ENCODE measurements at regions not wholly inside any gene's neighbourhood (a gene's known extent, or its start where the extent isn't known, plus 50 kb on each side); places are given as distances from the start of the nearest gene placed in this dataset.
"Not testable (repeated sequence)": the region's sequence is repeated elsewhere in the genome, so short reads cannot be mapped to it uniquely, and the experiment has no call there.

- H3K36me3 ChIP-seq (ENCODE audit: insufficient read depth, low read length); H3K79me2 ChIP-seq (replicated peaks; ENCODE audit: insufficient read depth, low read length); H4K20me1 ChIP-seq (ENCODE audit: insufficient read depth); H3K27ac ChIP-seq (ENCODE audit: low read length); H3K4me2 ChIP-seq (ENCODE audit: low read length); H3K4me3 ChIP-seq (ENCODE audit: low read length); H3K9me2 ChIP-seq (ENCODE audit: insufficient read depth, low read length); H3K27me3 ChIP-seq (ENCODE audit: insufficient read depth, low read depth, low read length); H3K9me3 ChIP-seq (ENCODE audit: low read length); H2AFZ ChIP-seq (ENCODE audit: low read depth, low read length); H3F3A ChIP-seq (ENCODE audit: insufficient read depth, low read length, poor library complexity, severe bottlenecking); H3K9ac ChIP-seq (ENCODE audit: low read length): not testable (repeated sequence)
Observed at GRCh38 chr1:121068738-121069499, 115.2 kb downstream of the FAM72B start.

- H3K79me2 ChIP-seq (replicated peaks; ENCODE audit: insufficient read depth, low read length); H3F3A ChIP-seq (ENCODE audit: insufficient read depth, low read length, poor library complexity, severe bottlenecking); H3K9ac ChIP-seq (ENCODE audit: low read length); H3K36me3 ChIP-seq (ENCODE audit: insufficient read depth, low read length); H3K9me3 ChIP-seq (ENCODE audit: low read length); H2AFZ ChIP-seq (ENCODE audit: low read depth, low read length); H3K27ac ChIP-seq (ENCODE audit: low read length); H3K4me3 ChIP-seq (ENCODE audit: low read length); H3K27me3 ChIP-seq (ENCODE audit: insufficient read depth, low read depth, low read length); H3K9me2 ChIP-seq (ENCODE audit: insufficient read depth, low read length); H3K4me2 ChIP-seq (ENCODE audit: low read length); H4K20me1 ChIP-seq (ENCODE audit: insufficient read depth): not testable (repeated sequence)
Observed at GRCh38 chr1:121073852-121074251, 110.3 kb downstream of the FAM72B start.

- H4K20me1 ChIP-seq (ENCODE audit: insufficient read depth); H3K9me2 ChIP-seq (ENCODE audit: insufficient read depth, low read length); H3F3A ChIP-seq (ENCODE audit: insufficient read depth, low read length, poor library complexity, severe bottlenecking); H3K27me3 ChIP-seq (ENCODE audit: insufficient read depth, low read depth, low read length); H3K79me2 ChIP-seq (replicated peaks; ENCODE audit: insufficient read depth, low read length); H3K27ac ChIP-seq (ENCODE audit: low read length); H3K4me3 ChIP-seq (ENCODE audit: low read length); H3K4me2 ChIP-seq (ENCODE audit: low read length); H3K9me3 ChIP-seq (ENCODE audit: low read length); H2AFZ ChIP-seq (ENCODE audit: low read depth, low read length); H3K36me3 ChIP-seq (ENCODE audit: insufficient read depth, low read length); H3K9ac ChIP-seq (ENCODE audit: low read length): not testable (repeated sequence)
Observed at GRCh38 chr1:121075254-121075805, 108.8 kb downstream of the FAM72B start.

- not testable (repeated sequence) for H3K9me2 ChIP-seq (ENCODE audit: insufficient read depth, low read length); H3F3A ChIP-seq (ENCODE audit: insufficient read depth, low read length, poor library complexity, severe bottlenecking); H3K36me3 ChIP-seq (ENCODE audit: insufficient read depth, low read length); H4K20me1 ChIP-seq (ENCODE audit: insufficient read depth); H3K27me3 ChIP-seq (ENCODE audit: insufficient read depth, low read depth, low read length); H3K4me2 ChIP-seq (ENCODE audit: low read length); H2AFZ ChIP-seq (ENCODE audit: low read depth, low read length); H3K9me3 ChIP-seq (ENCODE audit: low read length); H3K4me3 ChIP-seq (ENCODE audit: low read length); H3K9ac ChIP-seq (ENCODE audit: low read length); H3K79me2 ChIP-seq (replicated peaks; ENCODE audit: insufficient read depth, low read length); H3K27ac ChIP-seq (ENCODE audit: low read length)
Observed at GRCh38 chr1:121076674-121077073, 107.5 kb downstream of the FAM72B start.

GRCh38 chr1:121079655-121080054 lies 104.5 kb downstream of the FAM72B start:
- not testable (repeated sequence) for H3K79me2 ChIP-seq (replicated peaks; ENCODE audit: insufficient read depth, low read length); H3K4me2 ChIP-seq (ENCODE audit: low read length); H3K27ac ChIP-seq (ENCODE audit: low read length); H4K20me1 ChIP-seq (ENCODE audit: insufficient read depth); H3K9me2 ChIP-seq (ENCODE audit: insufficient read depth, low read length); H3K9ac ChIP-seq (ENCODE audit: low read length); H3K9me3 ChIP-seq (ENCODE audit: low read length); H3K27me3 ChIP-seq (ENCODE audit: insufficient read depth, low read depth, low read length); H3K36me3 ChIP-seq (ENCODE audit: insufficient read depth, low read length); H3F3A ChIP-seq (ENCODE audit: insufficient read depth, low read length, poor library complexity, severe bottlenecking); H3K4me3 ChIP-seq (ENCODE audit: low read length); H2AFZ ChIP-seq (ENCODE audit: low read depth, low read length)

GRCh38 chr1:121080197-121080903 lies 103.8 kb downstream of the FAM72B start:
- not testable (repeated sequence) for H3K27ac ChIP-seq (ENCODE audit: low read length); H3K9me3 ChIP-seq (ENCODE audit: low read length); H3K36me3 ChIP-seq (ENCODE audit: insufficient read depth, low read length); H3K27me3 ChIP-seq (ENCODE audit: insufficient read depth, low read depth, low read length); H3K9ac ChIP-seq (ENCODE audit: low read length); H3F3A ChIP-seq (ENCODE audit: insufficient read depth, low read length, poor library complexity, severe bottlenecking); H3K79me2 ChIP-seq (replicated peaks; ENCODE audit: insufficient read depth, low read length); H3K4me3 ChIP-seq (ENCODE audit: low read length); H4K20me1 ChIP-seq (ENCODE audit: insufficient read depth); H2AFZ ChIP-seq (ENCODE audit: low read depth, low read length); H3K9me2 ChIP-seq (ENCODE audit: insufficient read depth, low read length); H3K4me2 ChIP-seq (ENCODE audit: low read length)

GRCh38 chr1:121080904-121081264 lies 103.3 kb downstream of the FAM72B start:
- H3K9me2 ChIP-seq (ENCODE audit: insufficient read depth, low read length); H2AFZ ChIP-seq (ENCODE audit: low read depth, low read length); H3K27ac ChIP-seq (ENCODE audit: low read length); H3K4me2 ChIP-seq (ENCODE audit: low read length); H4K20me1 ChIP-seq (ENCODE audit: insufficient read depth); H3F3A ChIP-seq (ENCODE audit: insufficient read depth, low read length, poor library complexity, severe bottlenecking); H3K36me3 ChIP-seq (ENCODE audit: insufficient read depth, low read length); H3K9ac ChIP-seq (ENCODE audit: low read length); H3K79me2 ChIP-seq (replicated peaks; ENCODE audit: insufficient read depth, low read length); H3K27me3 ChIP-seq (ENCODE audit: insufficient read depth, low read depth, low read length); H3K9me3 ChIP-seq (ENCODE audit: low read length); H3K4me3 ChIP-seq (ENCODE audit: low read length): not testable (repeated sequence)

- H3K36me3 ChIP-seq (ENCODE audit: insufficient read depth, low read length); H3K79me2 ChIP-seq (replicated peaks; ENCODE audit: insufficient read depth, low read length); H3K4me2 ChIP-seq (ENCODE audit: low read length); H3F3A ChIP-seq (ENCODE audit: insufficient read depth, low read length, poor library complexity, severe bottlenecking); H3K27ac ChIP-seq (ENCODE audit: low read length); H3K9me3 ChIP-seq (ENCODE audit: low read length); H3K27me3 ChIP-seq (ENCODE audit: insufficient read depth, low read depth, low read length); H2AFZ ChIP-seq (ENCODE audit: low read depth, low read length); H3K9ac ChIP-seq (ENCODE audit: low read length); H3K9me2 ChIP-seq (ENCODE audit: insufficient read depth, low read length); H3K4me3 ChIP-seq (ENCODE audit: low read length); H4K20me1 ChIP-seq (ENCODE audit: insufficient read depth): not testable (repeated sequence)
Observed at GRCh38 chr1:121081625-121082199, 102.4 kb downstream of the FAM72B start.
